Activated CD8-positive, alpha-beta memory T cell treated with anti-CD3 and anti-CD28 coated beads, Interleukin-2, amount 10 ng/mL, durations not matched to agents 7 days and 5 days (primary cell): ENCODE measurements at regions not wholly inside any gene's neighbourhood (a gene's known extent, or its start where the extent isn't known, plus 50 kb on each side); places are given as distances from the start of the nearest gene placed in this dataset.

ENCODE experiments used
- ATAC-seq: fragments of 150-1000 bp; cut with Tn5 transposase; one replicate; pipeline ENCODE4 v1.10.0; 2021; ENCODE audit warnings: moderate library complexity
- CTCF ChIA-PET: fragments of 350-600 bp; sonication (Branson Sonifier 250); formaldehyde crosslinking; loops from one replicate; lab custom pipeline; 2021; ENCODE audit warnings: antibody characterized with exemption; lab: Charles Lee
- DNase-seq: peaks from one replicate; pipeline ENCODE4 v3.0.0-alpha.2; 2020
- H3K27ac Mint-ChIP-seq: one replicate; pipeline ENCODE4 v1.8.0; 2021; ENCODE audit warnings: mild to moderate bottlenecking, mixed read lengths
- H3K27me3 Mint-ChIP-seq: one replicate; pipeline ENCODE4 v1.8.0; 2021; ENCODE audit warnings: mixed read lengths
- H3K36me3 Mint-ChIP-seq: one replicate; pipeline ENCODE4 v1.8.0; 2021; ENCODE audit warnings: mild to moderate bottlenecking, mixed read lengths
- H3K4me1 Mint-ChIP-seq: one replicate; pipeline ENCODE4 v1.8.0; 2021; ENCODE audit warnings: mixed read lengths
- H3K4me3 Mint-ChIP-seq: one replicate; pipeline ENCODE4 v1.8.0; 2021; ENCODE audit warnings: mild to moderate bottlenecking, moderate library complexity, mixed read lengths
- H3K9me3 Mint-ChIP-seq: one replicate; pipeline ENCODE4 v1.8.0; 2022; ENCODE audit warnings: low read depth, mixed read lengths

- no peak for DNase-seq
- no peak for ATAC-seq
- H3K9me3 Mint-ChIP-seq: peaks cover 11% of the 10 kb centered on the region
- no peaks in the 10 kb centered on the region for H3K4me1 Mint-ChIP-seq
- no peaks in the 10 kb centered on the region for H3K27me3 Mint-ChIP-seq
- H3K27ac Mint-ChIP-seq: no peak overlapping the region
- no peak overlapping the region for H3K4me3 Mint-ChIP-seq
- H3K36me3 Mint-ChIP-seq: no peaks in the 10 kb centered on the region
- CTCF ChIA-PET: no interaction called here
Observed at GRCh38 chr1:238823416-238823815, 563.0 kb upstream of the CHRM3 start.

- Mint-ChIP-seq H3K9me3 (peaks cover 7% of the 10 kb centered on the region), H3K4me3 (no peak overlapping the region), H3K4me1 (no peaks in the 10 kb centered on the region), H3K27ac (no peak overlapping the region), H3K36me3 (no peaks in the 10 kb centered on the region), H3K27me3 (no peaks in the 10 kb centered on the region)
- DNase-seq (no peak), ATAC-seq (no peak)
- CTCF ChIA-PET: no interaction called here
Observed at GRCh38 chr1:238811211-238811879, 575.0 kb upstream of the CHRM3 start.

GRCh38 chr1:238790882-238791281 lies 595.5 kb upstream of the CHRM3 start:
- H3K4me3 Mint-ChIP-seq: no peak overlapping the region
- H3K36me3 Mint-ChIP-seq: no peaks in the 10 kb centered on the region
- DNase-seq (no peak), ATAC-seq (no peak)
- H3K4me1 Mint-ChIP-seq: no peaks in the 10 kb centered on the region
- H3K9me3 Mint-ChIP-seq: peaks cover 21% of the 10 kb centered on the region
- CTCF ChIA-PET: no interaction called here
- no peaks in the 10 kb centered on the region for H3K27me3 Mint-ChIP-seq
- no peak overlapping the region for H3K27ac Mint-ChIP-seq

- no peak overlapping the region for H3K4me3 Mint-ChIP-seq
- CTCF ChIA-PET: no interaction called here
Observed at GRCh38 chr1:238789916-238790667, 596.3 kb upstream of the CHRM3 start.

GRCh38 chr1:238787471-238787870 lies 598.9 kb upstream of the CHRM3 start:
- ATAC-seq: no peak
- CTCF ChIA-PET: no interaction called here

More at GRCh38 chr1:238789916-238790667, 596.3 kb upstream of the CHRM3 start:
- H3K27ac Mint-ChIP-seq: no peak overlapping the region
- ATAC-seq (no peak), DNase-seq (no peak)
- no peaks in the 10 kb centered on the region for H3K27me3 Mint-ChIP-seq
- H3K9me3 Mint-ChIP-seq: peaks cover 23% of the 10 kb centered on the region
- no peaks in the 10 kb centered on the region for H3K4me1 Mint-ChIP-seq
- no peaks in the 10 kb centered on the region for H3K36me3 Mint-ChIP-seq

GRCh38 chr1:238783633-238784032 lies 602.7 kb upstream of the CHRM3 start:
- CTCF ChIA-PET: no interaction called here
- Mint-ChIP-seq H3K27me3 (no peaks in the 10 kb centered on the region), H3K27ac (no peak overlapping the region), H3K4me1 (no peaks in the 10 kb centered on the region), H3K9me3 (peaks cover 22% of the 10 kb centered on the region), H3K36me3 (no peaks in the 10 kb centered on the region), H3K4me3 (no peak overlapping the region)
- no peak for ATAC-seq
- DNase-seq: no peak

More at GRCh38 chr1:238787471-238787870, 598.9 kb upstream of the CHRM3 start:
- H3K4me1 Mint-ChIP-seq: no peaks in the 10 kb centered on the region
- H3K36me3 Mint-ChIP-seq: no peaks in the 10 kb centered on the region
- H3K27me3 Mint-ChIP-seq: no peaks in the 10 kb centered on the region
- H3K27ac Mint-ChIP-seq: no peak overlapping the region
- no peak overlapping the region for H3K4me3 Mint-ChIP-seq
- no peak for DNase-seq
- peaks cover 20% of the 10 kb centered on the region for H3K9me3 Mint-ChIP-seq

GRCh38 chr1:238779716-238780115 lies 606.7 kb upstream of the CHRM3 start:
- H3K4me1 Mint-ChIP-seq: no peaks in the 10 kb centered on the region
- ATAC-seq (no peak), DNase-seq (no peak)
- peaks cover 20% of the 10 kb centered on the region for H3K9me3 Mint-ChIP-seq
- no peaks in the 10 kb centered on the region for H3K36me3 Mint-ChIP-seq
- H3K4me3 Mint-ChIP-seq: no peak overlapping the region
- CTCF ChIA-PET: no interaction called here
- no peak overlapping the region for H3K27ac Mint-ChIP-seq
- H3K27me3 Mint-ChIP-seq: no peaks in the 10 kb centered on the region

GRCh38 chr1:238778113-238778512 lies 608.3 kb upstream of the CHRM3 start:
- Mint-ChIP-seq H3K36me3 (no peaks in the 10 kb centered on the region), H3K9me3 (peaks cover 20% of the 10 kb centered on the region), H3K27me3 (no peaks in the 10 kb centered on the region), H3K4me1 (no peaks in the 10 kb centered on the region), H3K4me3 (no peak overlapping the region), H3K27ac (no peak overlapping the region)
- no peak for ATAC-seq
- CTCF ChIA-PET: no interaction called here
- DNase-seq: no peak

GRCh38 chr1:238777551-238777950 lies 608.8 kb upstream of the CHRM3 start:
- no peak overlapping the region for H3K27ac Mint-ChIP-seq
- ATAC-seq (no peak), DNase-seq (no peak)
- CTCF ChIA-PET: no interaction called here
- no peaks in the 10 kb centered on the region for H3K36me3 Mint-ChIP-seq
- H3K27me3 Mint-ChIP-seq: no peaks in the 10 kb centered on the region
- no peak overlapping the region for H3K4me3 Mint-ChIP-seq
- H3K4me1 Mint-ChIP-seq: no peaks in the 10 kb centered on the region
- H3K9me3 Mint-ChIP-seq: peaks cover 18% of the 10 kb centered on the region

GRCh38 chr1:238776126-238776525 lies 610.2 kb upstream of the CHRM3 start:
- ATAC-seq: no peak
- Mint-ChIP-seq H3K27ac (no peak overlapping the region), H3K4me3 (no peak overlapping the region), H3K9me3 (peaks cover 16% of the 10 kb centered on the region), H3K36me3 (no peaks in the 10 kb centered on the region), H3K4me1 (no peaks in the 10 kb centered on the region), H3K27me3 (no peaks in the 10 kb centered on the region)
- DNase-seq: no peak
- CTCF ChIA-PET: no interaction called here

- CTCF ChIA-PET: no interaction called here
- no peaks in the 10 kb centered on the region for H3K36me3 Mint-ChIP-seq
- no peak overlapping the region for H3K4me3 Mint-ChIP-seq
- no peaks in the 10 kb centered on the region for H3K27me3 Mint-ChIP-seq
- DNase-seq (no peak), ATAC-seq (no peak)
- H3K4me1 Mint-ChIP-seq: no peaks in the 10 kb centered on the region
- H3K27ac Mint-ChIP-seq: no peak overlapping the region
- peaks cover 12% of the 10 kb centered on the region for H3K9me3 Mint-ChIP-seq
Observed at GRCh38 chr1:238772322-238772721, 614.0 kb upstream of the CHRM3 start.

- no peak for ATAC-seq
- Mint-ChIP-seq H3K27me3 (no peaks in the 10 kb centered on the region), H3K27ac (no peak overlapping the region), H3K9me3 (peaks cover 22% of the 10 kb centered on the region), H3K4me1 (no peaks in the 10 kb centered on the region), H3K4me3 (no peak overlapping the region), H3K36me3 (no peaks in the 10 kb centered on the region)
- CTCF ChIA-PET: no interaction called here
- no peak for DNase-seq
Observed at GRCh38 chr1:238767321-238767720, 619.0 kb upstream of the CHRM3 start.

- Mint-ChIP-seq H3K4me1 (no peaks in the 10 kb centered on the region), H3K9me3 (peaks cover 16% of the 10 kb centered on the region), H3K27ac (no peak overlapping the region), H3K36me3 (no peaks in the 10 kb centered on the region), H3K4me3 (no peak overlapping the region), H3K27me3 (no peaks in the 10 kb centered on the region)
- ATAC-seq: no peak
- DNase-seq: no peak
- CTCF ChIA-PET: no interaction called here
Observed at GRCh38 chr1:238764779-238765178, 621.6 kb upstream of the CHRM3 start.

GRCh38 chr1:238753252-238753651 lies 633.1 kb upstream of the CHRM3 start:
- Mint-ChIP-seq H3K4me1 (no peaks in the 10 kb centered on the region), H3K27ac (no peak overlapping the region), H3K4me3 (no peak overlapping the region), H3K36me3 (no peaks in the 10 kb centered on the region), H3K9me3 (peaks cover 5% of the 10 kb centered on the region), H3K27me3 (no peaks in the 10 kb centered on the region)
- no peak for ATAC-seq
- DNase-seq: no peak
- CTCF ChIA-PET: no interaction called here
